OCI-LY1 (cell line): ENCODE measurements at regions not wholly inside any gene's neighbourhood (a gene's known extent, or its start where the extent isn't known, plus 50 kb on each side); places are given as distances from the start of the nearest gene placed in this dataset.

Experiments used
- CTCF ChIP-seq: fragments of 200-600 bp; sonication (generic), shearing (Covaris generic); IDR thresholded peaks from 2 replicates; pipeline ENCODE4 v1.5.1; 2017; ENCODE audit warnings: mild to moderate bottlenecking, antibody characterized with exemption, low read length, moderate library complexity, mixed read lengths
- EZH2 ChIP-seq: fragments of 200-600 bp; sonication (generic), shearing (Covaris generic); IDR thresholded peaks from 2 replicates; pipeline ENCODE4 v1.8.0; 2017; ENCODE audit warnings: borderline replicate concordance, mixed run types, mild to moderate bottlenecking, antibody characterized with exemption, low read length, moderate library complexity, mixed read lengths

GRCh38 chr10:57353403-57354003 lies 914.2 kb downstream of the IPMK start:
- TF ChIP-seq CTCF (no peak), EZH2 (no peak)
